ENCODE measurements at regions not wholly inside any gene's neighbourhood (a gene's known extent, or its start where the extent isn't known, plus 50 kb on each side); places are given as distances from the start of the nearest gene placed in this dataset.

- no peak for TF ChIP-seq CTCF (IDR thresholded peaks at IDR 0.05)
- TF ChIP-seq EZH2 (IDR thresholded peaks at IDR 0.05; ENCODE audit: borderline replicate concordance, insufficient read depth, low read depth, low read length, poor library complexity, severe bottlenecking): no peak
Observed at GRCh38 chr9:86764221-86764624, 183.1 kb downstream of the GAS1 start.
